WTC11 (cell line): ENCODE measurements at regions not wholly inside any gene's neighbourhood (a gene's known extent, or its start where the extent isn't known, plus 50 kb on each side); places are given as distances from the start of the nearest gene placed in this dataset.

Source experiments
- ATAC-seq: fragments of 200-7000 bp; cut with Tn5 transposase; 2 replicates; pipeline ENCODE4 v1.10.0; 2021; ENCODE audit warnings: mild to moderate bottlenecking, moderate library complexity
- CTCF ChIA-PET: fragments of 300-600 bp; sonication (Branson Sonifier 250); formaldehyde crosslinking; loops from one replicate; lab custom pipeline; 2021; ENCODE audit warnings: antibody characterized with exemption; lab: Charles Lee
- POLR2A ChIA-PET: fragments of 350-600 bp; sonication (Branson Sonifier 250); formaldehyde crosslinking; loops from one replicate; lab custom pipeline; 2021; ENCODE audit warnings: antibody characterized with exemption; lab: Charles Lee
- DNase-seq: peaks from one replicate; pipeline ENCODE4 v3.0.0; 2021; ENCODE audit warnings: low spot score
- H3K27ac Mint-ChIP-seq: 2 replicates; pipeline ENCODE4 v1.8.0; 2021; ENCODE audit warnings: mixed read lengths
- H3K27me3 Mint-ChIP-seq: 2 replicates; pipeline ENCODE4 v1.8.0; 2021; ENCODE audit warnings: low read depth, mild to moderate bottlenecking, moderate library complexity, mixed read lengths
- H3K36me3 Mint-ChIP-seq: 2 replicates; pipeline ENCODE4 v1.8.0; 2021; ENCODE audit warnings: mixed read lengths
- H3K4me1 Mint-ChIP-seq: 2 replicates; pipeline ENCODE4 v1.8.0; 2022; ENCODE audit warnings: mixed read lengths
- H3K4me3 Mint-ChIP-seq: 2 replicates; pipeline ENCODE4 v1.8.0; 2021; ENCODE audit warnings: mild to moderate bottlenecking, moderate library complexity, mixed read lengths
- H3K9me3 Mint-ChIP-seq: 2 replicates; pipeline ENCODE4 v1.8.0; 2021; ENCODE audit warnings: mixed read lengths
- AR ChIP-seq: fragments of 250-450 bp; sonication (Bioruptor Pico); IDR thresholded peaks from 2 replicates; pipeline ENCODE4 v1.9.0; 2021; ENCODE audit warnings: mild to moderate bottlenecking
- ARID4B ChIP-seq: sonication (generic); formaldehyde crosslinking; IDR thresholded peaks from 2 replicates; pipeline ENCODE4 v1.8.0; 2023; ENCODE audit warnings: missing genetic modification reagents, mild to moderate bottlenecking, borderline replicate concordance
- ATF3 ChIP-seq: sonication (generic); formaldehyde crosslinking; conservative IDR thresholded peaks from 2 replicates; pipeline ENCODE4 v1.8.1; 2022; ENCODE audit warnings: mild to moderate bottlenecking, missing genetic modification reagents
- CREM ChIP-seq: sonication (generic); formaldehyde crosslinking; IDR thresholded peaks from 2 replicates; pipeline ENCODE4 v1.8.1; 2022; ENCODE audit warnings: mild to moderate bottlenecking, missing genetic modification reagents, moderate library complexity
- E2F1 ChIP-seq: sonication (generic); formaldehyde crosslinking; IDR thresholded peaks from 2 replicates; pipeline ENCODE4 v1.8.0; 2022; ENCODE audit warnings: mild to moderate bottlenecking, missing genetic modification reagents
- E2F5 ChIP-seq: sonication (generic); formaldehyde crosslinking; IDR thresholded peaks from 2 replicates; pipeline ENCODE4 v1.8.1; 2022; ENCODE audit warnings: mild to moderate bottlenecking, moderate library complexity, missing genetic modification reagents
- GTF2I ChIP-seq: fragments of 250-450 bp; sonication (Bioruptor Pico); conservative IDR thresholded peaks from 2 replicates; pipeline ENCODE4 v1.4.0; 2021; ENCODE audit warnings: mild to moderate bottlenecking
- MAX ChIP-seq: sonication (generic); formaldehyde crosslinking; IDR thresholded peaks from 2 replicates; pipeline ENCODE4 v1.8.0; 2022; ENCODE audit warnings: mild to moderate bottlenecking, missing genetic modification reagents
- NR1H2 ChIP-seq: sonication (generic); formaldehyde crosslinking; IDR thresholded peaks from 2 replicates; pipeline ENCODE4 v1.9.0; 2021; ENCODE audit warnings: mild to moderate bottlenecking, moderate library complexity, missing genetic modification reagents
- ZNF671 ChIP-seq: fragments of 250-450 bp; sonication (Bioruptor Pico); IDR thresholded peaks from 2 replicates; pipeline ENCODE4 v1.8.0; 2021; ENCODE audit warnings: mild to moderate bottlenecking

GRCh38 chr3:3551981-3552380, 247.2 kb upstream of the LRRN1 start:
- ChIA-PET POLR2A (no interaction called here), CTCF (no interaction called here)
- Mint-ChIP-seq H3K4me1 (no peaks in the 10 kb centered on the region), H3K27ac (no peak overlapping the region), H3K36me3 (peaks cover 10% of the 10 kb centered on the region; the same call in 1 of the 2 replicates), H3K27me3 (peaks cover 6% of the 10 kb centered on the region)
- no peak for ATAC-seq
- TF ChIP-seq CREM (CRISPR knock-in tag): no peak
- no peak for TF ChIP-seq E2F5 (CRISPR knock-in tag)
- TF ChIP-seq AR (CRISPR knock-in tag): no peak
- no peak for TF ChIP-seq E2F1 (CRISPR knock-in tag)
- TF ChIP-seq ZNF671: no peak
- no peak for TF ChIP-seq ATF3 (CRISPR knock-in tag)
- no peak for TF ChIP-seq MAX (CRISPR knock-in tag)
- no peak for TF ChIP-seq GTF2I (CRISPR knock-in tag)
- TF ChIP-seq, all 79 proteins: peak for 0
- Mint-ChIP-seq H3K4me3 (no peak overlapping the region), H3K9me3 (peaks cover 47% of the 10 kb centered on the region)
- DNase-seq: no peak

GRCh38 chr3:3545360-3545759, 253.9 kb upstream of the LRRN1 start:
- POLR2A ChIA-PET: no interaction called here

More at GRCh38 chr3:3545360-3545759, 253.9 kb upstream of the LRRN1 start:
- no peak for TF ChIP-seq ARID4B
- TF ChIP-seq NR1H2 (CRISPR knock-in tag): no peak
- Mint-ChIP-seq H3K36me3 (peaks cover 18% of the 10 kb centered on the region), H3K27ac (no peak overlapping the region), H3K27me3 (peaks cover 10% of the 10 kb centered on the region), H3K4me3 (no peak overlapping the region), H3K4me1 (no peaks in the 10 kb centered on the region), H3K9me3 (peaks cover 69% of the 10 kb centered on the region)
- ATAC-seq: no peak
- no peak for DNase-seq
- CTCF ChIA-PET: no interaction called here
